ENCODE measurements at regions not wholly inside any gene's neighbourhood (a gene's known extent, or its start where the extent isn't known, plus 50 kb on each side); places are given as distances from the start of the nearest gene placed in this dataset.

DNA sequence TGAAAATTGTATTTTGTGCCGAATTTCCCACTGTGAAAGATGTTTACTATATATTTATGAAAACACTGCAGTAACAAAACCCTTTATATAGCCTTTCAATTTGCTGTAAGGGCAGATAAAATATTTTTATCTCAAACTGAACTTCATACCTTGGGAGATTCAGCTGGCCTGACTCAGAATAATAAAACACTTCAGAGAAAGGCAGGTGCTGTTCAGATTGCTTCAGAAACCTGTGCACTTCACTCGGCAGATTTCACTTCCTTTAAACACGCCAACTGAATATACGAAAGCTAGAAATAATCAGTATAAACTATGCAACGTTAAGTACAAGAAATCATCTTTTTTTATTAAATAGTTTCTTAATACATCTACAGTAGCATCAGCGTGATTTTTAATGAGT, 839.1 kb upstream of the RBFOX1 start:
- CTCF ChIA-PET: no interaction called here
- no peak for DNase-seq (ENCODE audit: extremely low spot score)
- no peak for TF ChIP-seq FOXM1 (IDR thresholded peaks at IDR 0.05; ENCODE audit: borderline replicate concordance)
- TF ChIP-seq HDGF (IDR thresholded peaks at IDR 0.05; ENCODE audit: borderline replicate concordance): no peak
- no peak for TF ChIP-seq ARNT (IDR thresholded peaks at IDR 0.05)
- no peak for TF ChIP-seq BHLHE40 (IDR thresholded peaks at IDR 0.05; ENCODE audit: borderline replicate concordance)
- POLR2A ChIA-PET: no interaction called here

DNA sequence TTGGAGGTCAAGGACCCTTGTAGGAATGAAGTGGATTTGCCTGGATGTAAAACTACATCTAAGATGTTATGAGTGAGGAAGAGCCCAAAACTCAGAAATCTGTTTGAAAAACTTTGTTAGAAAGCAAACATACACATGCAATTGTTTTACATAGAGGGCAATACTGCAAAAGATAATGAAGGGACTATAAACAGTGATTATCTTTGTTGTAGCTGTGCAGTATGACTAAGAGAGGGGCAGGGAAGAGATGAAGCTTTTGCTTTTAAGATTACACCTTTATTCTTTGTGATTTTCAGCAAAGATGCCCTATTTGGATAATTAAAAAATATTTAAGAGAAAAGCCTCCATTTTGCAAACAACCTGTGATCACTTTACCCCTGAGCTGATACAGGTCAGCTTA, 839.9 kb upstream of the RBFOX1 start:
- no peak for DNase-seq (ENCODE audit: extremely low spot score)
- ChIA-PET CTCF (no interaction called here), POLR2A (no interaction called here)
- TF ChIP-seq FOXK2 (IDR thresholded peaks at IDR 0.05): no peak
- TF ChIP-seq FOXA1 (IDR thresholded peaks at IDR 0.05): no peak
- no peak for TF ChIP-seq CTBP1 (IDR thresholded peaks at IDR 0.05; ENCODE audit: borderline replicate concordance)
- TF ChIP-seq TARDBP (IDR thresholded peaks at IDR 0.05): no peak
- no peak for TF ChIP-seq ELF4 (IDR thresholded peaks at IDR 0.05)
- no peak for TF ChIP-seq SUZ12 (IDR thresholded peaks at IDR 0.05)
- TF ChIP-seq, protein P1, sequence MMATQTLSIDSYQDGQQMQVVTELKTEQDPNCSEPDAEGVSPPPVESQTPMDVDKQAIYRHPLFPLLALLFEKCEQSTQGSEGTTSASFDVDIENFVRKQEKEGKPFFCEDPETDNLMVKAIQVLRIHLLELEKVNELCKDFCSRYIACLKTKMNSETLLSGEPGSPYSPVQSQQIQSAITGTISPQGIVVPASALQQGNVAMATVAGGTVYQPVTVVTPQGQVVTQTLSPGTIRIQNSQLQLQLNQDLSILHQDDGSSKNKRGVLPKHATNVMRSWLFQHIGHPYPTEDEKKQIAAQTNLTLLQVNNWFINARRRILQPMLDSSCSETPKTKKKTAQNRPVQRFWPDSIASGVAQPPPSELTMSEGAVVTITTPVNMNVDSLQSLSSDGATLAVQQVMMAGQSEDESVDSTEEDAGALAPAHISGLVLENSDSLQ (IDR thresholded peaks at IDR 0.05): no peak
- no peak for TF ChIP-seq ZNF384 (IDR thresholded peaks at IDR 0.05)

DNA sequence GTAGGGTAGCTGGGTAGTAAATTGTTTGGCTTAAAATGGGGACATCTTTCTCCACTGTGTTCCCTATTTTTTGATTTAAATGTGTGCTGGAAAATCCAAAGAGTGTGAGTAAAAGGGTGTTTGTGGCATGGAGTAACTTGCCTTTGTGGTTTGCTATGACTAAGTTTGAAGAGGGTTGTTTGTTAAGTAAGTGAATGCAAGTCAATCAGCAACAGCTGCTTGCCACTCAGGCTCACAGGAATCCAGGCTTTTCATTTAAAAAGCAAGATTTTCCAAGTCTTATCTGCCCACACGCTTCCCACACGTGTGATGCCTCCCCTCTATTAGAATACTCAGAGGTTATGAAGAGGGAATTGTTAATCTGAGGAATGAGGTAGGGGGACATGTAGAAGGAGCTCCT, 847.7 kb upstream of the RBFOX1 start:
- DNase-seq (ENCODE audit: extremely low spot score): no peak
- POLR2A ChIA-PET: no interaction called here
- CTCF ChIA-PET: no interaction called here
- TF ChIP-seq ARNT (IDR thresholded peaks at IDR 0.05): no peak
- TF ChIP-seq FOXM1 (IDR thresholded peaks at IDR 0.05; ENCODE audit: borderline replicate concordance): no peak
- TF ChIP-seq FOXA1 (IDR thresholded peaks at IDR 0.05): no peak
- no peak for TF ChIP-seq FOXK2 (IDR thresholded peaks at IDR 0.05)
- TF ChIP-seq LEF1 (IDR thresholded peaks at IDR 0.05; ENCODE audit: borderline replicate concordance): no peak
- TF ChIP-seq TARDBP (IDR thresholded peaks at IDR 0.05): no peak
- TF ChIP-seq ELF4 (IDR thresholded peaks at IDR 0.05): no peak
- no peak for TF ChIP-seq L3MBTL2 (conservative IDR thresholded peaks at IDR 0.05)
- TF ChIP-seq, protein P1 (IDR thresholded peaks at IDR 0.05): no peak
- TF ChIP-seq ZNF384 (IDR thresholded peaks at IDR 0.05): no peak
- no peak for TF ChIP-seq HDGF (IDR thresholded peaks at IDR 0.05; ENCODE audit: borderline replicate concordance)

DNA sequence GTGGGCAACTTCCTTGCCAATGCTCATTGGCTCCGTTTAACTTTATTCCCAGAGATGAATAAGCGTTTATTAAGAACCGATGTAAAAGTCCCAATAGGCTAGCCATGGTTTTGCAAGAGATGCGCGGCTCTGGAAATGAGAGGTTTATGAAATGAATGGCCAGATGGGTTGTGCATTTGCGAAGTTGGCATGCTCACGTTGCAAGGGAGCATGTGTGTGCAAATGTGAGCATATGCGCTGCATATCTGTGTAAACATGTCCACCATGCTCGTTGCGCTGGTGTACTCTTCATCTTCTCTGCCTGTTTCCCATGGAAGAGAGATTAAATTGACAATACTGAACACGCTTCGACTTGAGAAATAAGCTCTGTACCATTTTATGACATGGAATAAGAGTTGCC, 848.6 kb upstream of the RBFOX1 start:
- POLR2A ChIA-PET: no interaction called here
- no peak for DNase-seq (ENCODE audit: extremely low spot score)
- TF ChIP-seq BHLHE40 (IDR thresholded peaks at IDR 0.05; ENCODE audit: borderline replicate concordance) (no peak), FOXK2 (IDR thresholded peaks at IDR 0.05) (no peak), SP1 (IDR thresholded peaks at IDR 0.05) (no peak), ZNF384 (IDR thresholded peaks at IDR 0.05) (no peak), ELF4 (IDR thresholded peaks at IDR 0.05) (no peak), TARDBP (IDR thresholded peaks at IDR 0.05) (no peak), SUZ12 (IDR thresholded peaks at IDR 0.05) (no peak), FOXM1 (IDR thresholded peaks at IDR 0.05; ENCODE audit: borderline replicate concordance) (no peak), HDGF (IDR thresholded peaks at IDR 0.05; ENCODE audit: borderline replicate concordance) (no peak), L3MBTL2 (conservative IDR thresholded peaks at IDR 0.05) (no peak), ARNT (IDR thresholded peaks at IDR 0.05) (no peak), FOXA1 (IDR thresholded peaks at IDR 0.05) (no peak), CTBP1 (IDR thresholded peaks at IDR 0.05; ENCODE audit: borderline replicate concordance) (no peak), NFRKB (IDR thresholded peaks at IDR 0.05) (no peak), LEF1 (IDR thresholded peaks at IDR 0.05; ENCODE audit: borderline replicate concordance) (no peak)
- TF ChIP-seq, protein P1 (IDR thresholded peaks at IDR 0.05): no peak
- CTCF ChIA-PET: no interaction called here

- ChIA-PET POLR2A (no interaction called here), CTCF (no interaction called here)
- no peak for DNase-seq (ENCODE audit: extremely low spot score)
- TF ChIP-seq FOXA1 (IDR thresholded peaks at IDR 0.05) (no peak), ZNF384 (IDR thresholded peaks at IDR 0.05) (no peak), FOXM1 (IDR thresholded peaks at IDR 0.05; ENCODE audit: borderline replicate concordance) (no peak), SP1 (IDR thresholded peaks at IDR 0.05) (no peak), LEF1 (IDR thresholded peaks at IDR 0.05; ENCODE audit: borderline replicate concordance) (no peak)
Measured at GRCh38 chr16:6483469-6484033, 849.1 kb upstream of the RBFOX1 start.

GRCh38 chr16:6482696-6483468, 849.8 kb upstream of the RBFOX1 start:
- POLR2A ChIA-PET: no interaction called here
- no peak for DNase-seq (ENCODE audit: extremely low spot score)
- TF ChIP-seq CTBP1 (IDR thresholded peaks at IDR 0.05; ENCODE audit: borderline replicate concordance) (no peak), FOXM1 (IDR thresholded peaks at IDR 0.05; ENCODE audit: borderline replicate concordance) (no peak), BHLHE40 (IDR thresholded peaks at IDR 0.05; ENCODE audit: borderline replicate concordance) (no peak), SUZ12 (IDR thresholded peaks at IDR 0.05) (no peak), L3MBTL2 (conservative IDR thresholded peaks at IDR 0.05) (no peak), ELF4 (IDR thresholded peaks at IDR 0.05) (no peak), FOXK2 (IDR thresholded peaks at IDR 0.05) (no peak), ZNF384 (IDR thresholded peaks at IDR 0.05) (no peak), TARDBP (IDR thresholded peaks at IDR 0.05) (no peak), FOXA1 (IDR thresholded peaks at IDR 0.05) (no peak), LEF1 (IDR thresholded peaks at IDR 0.05; ENCODE audit: borderline replicate concordance) (no peak), SP1 (IDR thresholded peaks at IDR 0.05) (no peak), ARNT (IDR thresholded peaks at IDR 0.05) (no peak), HDGF (IDR thresholded peaks at IDR 0.05; ENCODE audit: borderline replicate concordance) (no peak), NFRKB (IDR thresholded peaks at IDR 0.05) (no peak)
- TF ChIP-seq, protein P1 (IDR thresholded peaks at IDR 0.05): no peak
- CTCF ChIA-PET: no interaction called here
